Skin epidermis (tissue), 12 donors: ENCODE measurements at regions not wholly inside any gene's neighbourhood (a gene's known extent, or its start where the extent isn't known, plus 50 kb on each side); places are given as distances from the start of the nearest gene placed in this dataset.
"Not testable (repeated sequence)": the region's sequence is repeated elsewhere in the genome, so short reads cannot be mapped to it uniquely, and the experiment has no call there.

Experiments
- H3K27ac ChIP-seq, 21 experiments: fragments of 200-600 bp; sonication (generic) in 11 of 21; one replicate each; pipeline ENCODE4 v1.5.0; 2020; ENCODE audit warnings: mild to moderate bottlenecking in 3 of 21, inconsistent platforms in 2 of 21, moderate library complexity in 2 of 21
- H3K4me3 ChIP-seq, 7 experiments: fragments of 200-600 bp; sonication (generic) in 2 of 7; one replicate each; pipeline ENCODE4 v1.5.0; 2020; ENCODE audit warnings: inconsistent platforms in 2 of 7, mild to moderate bottlenecking in 2 of 7, moderate library complexity in 1 of 7

- H3K4me3 ChIP-seq, result no peak overlapping the region
- H3K27ac ChIP-seq, result no peak overlapping the region
Measured at GRCh38 chr13:83183439-83184149, 698.7 kb downstream of the SLITRK1 start.

GRCh38 chr13:83182845-83183244 lies 699.4 kb downstream of the SLITRK1 start:
- H3K27ac ChIP-seq, result no peak overlapping the region
- H3K4me3 ChIP-seq, result no peak overlapping the region

GRCh38 chr13:83178008-83178407 lies 704.3 kb downstream of the SLITRK1 start:
- no peak overlapping the region for H3K27ac ChIP-seq
- no peak overlapping the region for H3K4me3 ChIP-seq

GRCh38 chr13:83168590-83168989 lies 713.7 kb downstream of the SLITRK1 start:
- H3K4me3 ChIP-seq, result no peak overlapping the region
- H3K27ac ChIP-seq, result no peak overlapping the region

- Histone ChIP-seq H3K4me3 (no peak overlapping the region), H3K27ac (no peak overlapping the region)
Measured at GRCh38 chr13:83167203-83167602, 715.1 kb downstream of the SLITRK1 start.

- H3K4me3 ChIP-seq, result no peak overlapping the region
- H3K27ac ChIP-seq, result no peak overlapping the region
Measured at GRCh38 chr13:83166550-83166949, 715.7 kb downstream of the SLITRK1 start.

- H3K4me3 ChIP-seq, result no peak overlapping the region
Measured at GRCh38 chr13:83162493-83162892, 719.8 kb downstream of the SLITRK1 start.

GRCh38 chr13:83153848-83154247 lies 728.4 kb downstream of the SLITRK1 start:
- no peak overlapping the region for H3K4me3 ChIP-seq
- no peak overlapping the region for H3K27ac ChIP-seq

More at GRCh38 chr13:83162493-83162892, 719.8 kb downstream of the SLITRK1 start:
- no peak overlapping the region for H3K27ac ChIP-seq

- no peak overlapping the region for H3K27ac ChIP-seq
- no peak overlapping the region for H3K4me3 ChIP-seq
Measured at GRCh38 chr13:83151308-83151660, 731.0 kb downstream of the SLITRK1 start.

- H3K4me3 ChIP-seq, result no peak overlapping the region
- H3K27ac ChIP-seq, result no peak overlapping the region
Measured at GRCh38 chr13:83150616-83151307, 731.5 kb downstream of the SLITRK1 start.

GRCh38 chr13:83136660-83137059 lies 745.6 kb downstream of the SLITRK1 start:
- Histone ChIP-seq H3K4me3 (no peak overlapping the region), H3K27ac (no peak overlapping the region)

GRCh38 chr13:83125791-83126190 lies 756.5 kb downstream of the SLITRK1 start:
- Histone ChIP-seq H3K27ac (no peak overlapping the region), H3K4me3 (no peak overlapping the region)

- H3K4me3 ChIP-seq, result no peak overlapping the region
- no peak overlapping the region for H3K27ac ChIP-seq
Measured at GRCh38 chr13:83121896-83122295, 760.4 kb downstream of the SLITRK1 start.

- no peak overlapping the region for H3K27ac ChIP-seq
- H3K4me3 ChIP-seq, result no peak overlapping the region
Measured at GRCh38 chr13:83117046-83117445, 765.2 kb downstream of the SLITRK1 start.

- not testable (repeated sequence) for H3K4me3 ChIP-seq, H3K27ac ChIP-seq
Measured at GRCh38 chr13:83101574-83102247, 780.6 kb downstream of the SLITRK1 start.

GRCh38 chr13:83100237-83100636 lies 782.0 kb downstream of the SLITRK1 start:
- Histone ChIP-seq H3K27ac (no peak overlapping the region), H3K4me3 (no peak overlapping the region)

GRCh38 chr13:83088858-83089257 lies 793.4 kb downstream of the SLITRK1 start:
- Histone ChIP-seq H3K27ac (no peak overlapping the region), H3K4me3 (no peak overlapping the region)

GRCh38 chr13:83086948-83087347 lies 795.3 kb downstream of the SLITRK1 start:
- no peak overlapping the region for H3K4me3 ChIP-seq
- no peak overlapping the region for H3K27ac ChIP-seq

- no peak overlapping the region for H3K27ac ChIP-seq
- H3K4me3 ChIP-seq, result no peak overlapping the region
Measured at GRCh38 chr13:83086088-83086487, 796.2 kb downstream of the SLITRK1 start.

- Histone ChIP-seq H3K27ac (no peak overlapping the region), H3K4me3 (no peak overlapping the region)
Measured at GRCh38 chr13:83085186-83085900, 796.9 kb downstream of the SLITRK1 start.
